CD14-positive monocyte (primary cell): ENCODE measurements at regions not wholly inside any gene's neighbourhood (a gene's known extent, or its start where the extent isn't known, plus 50 kb on each side); places are given as distances from the start of the nearest gene placed in this dataset.

Experiments
- DNase-seq, 3 donors: peaks; one replicate each; pipeline ENCODE4 v3.0.0-alpha.2; 2011 to 2022
- H2AFZ ChIP-seq: 2 replicates; pipeline ENCODE4 v1.6.0; 2012; ENCODE audit warnings: mild to moderate bottlenecking, low read depth, low read length, inconsistent platforms; ENCODE audit not compliant: insufficient read depth, poor library complexity, severe bottlenecking
- H3K27ac ChIP-seq, 2 donors: 1 replicate in 1 of 2; 2 replicates in 1 of 2; pipeline ENCODE4 v1.5.1; 2012 to 2013; ENCODE audit warnings: low read length in 2 of 2, control low read depth in 1 of 2, inconsistent platforms in 1 of 2, low read depth in 1 of 2, mild to moderate bottlenecking in 1 of 2
- H3K27me3 ChIP-seq, 2 donors: one replicate each; pipeline versions ENCODE4 v1.6.0 to v1.6.1; 2011 to 2013; ENCODE audit warnings: low read length in 2 of 2; ENCODE audit not compliant: control insufficient read depth in 2 of 2, insufficient read depth in 2 of 2
- H3K36me3 ChIP-seq, 2 donors: replicated peaks in 1 of 2; 1 replicate in 1 of 2; 2 replicates in 1 of 2; pipeline versions ENCODE4 v1.5.1 to v1.6.1; 2012 to 2013; ENCODE audit warnings: low read length in 2 of 2, control low read depth in 1 of 2, inconsistent platforms in 1 of 2, mild to moderate bottlenecking in 1 of 2; ENCODE audit not compliant: insufficient read depth in 2 of 2, control insufficient read depth in 1 of 2
- H3K4me1 ChIP-seq, 2 donors: 1 replicate in 1 of 2; 2 replicates in 1 of 2; pipeline versions ENCODE4 v1.5.1 to v1.6.1; 2012 to 2013; ENCODE audit warnings: low read length in 2 of 2, control low read depth in 1 of 2, inconsistent platforms in 1 of 2, mild to moderate bottlenecking in 1 of 2, moderate library complexity in 1 of 2; ENCODE audit not compliant: insufficient read depth in 2 of 2, control insufficient read depth in 1 of 2
- H3K4me2 ChIP-seq: replicated peaks from 2 replicates; pipeline ENCODE3; 2012; ENCODE audit warnings: low read length, moderate library complexity, mild to moderate bottlenecking; ENCODE audit not compliant: poor library complexity, severe bottlenecking; ENCODE audit errors: extremely low read depth
- H3K4me3 ChIP-seq, 3 experiments: fragments of 200-600 bp in 1 of 3; sonication (generic) in 1 of 3; replicated peaks in 1 of 3; 1 replicate in 2 of 3; 2 replicates in 1 of 3; pipeline ENCODE4 v1.5.1; 2011 to 2013; ENCODE audit warnings: low read length in 3 of 3, mild to moderate bottlenecking in 3 of 3, control low read depth in 2 of 3, low read depth in 2 of 3, inconsistent platforms in 1 of 3, moderate library complexity in 1 of 3
- H3K79me2 ChIP-seq: 2 replicates; pipeline ENCODE4 v1.6.0; 2012; ENCODE audit warnings: mild to moderate bottlenecking, control low read depth, inconsistent platforms, low read length, moderate library complexity; ENCODE audit not compliant: insufficient read depth
- H3K9ac ChIP-seq: 2 replicates; pipeline ENCODE4 v1.6.0; 2017; ENCODE audit warnings: low read length, mild to moderate bottlenecking; ENCODE audit not compliant: insufficient read depth, poor library complexity, severe bottlenecking
- H3K9me3 ChIP-seq, 2 donors: replicated peaks in 1 of 2; 1 replicate in 1 of 2; 2 replicates in 1 of 2; pipeline versions ENCODE4 v1.5.1 to v1.6.1; 2012 to 2013; ENCODE audit warnings: low read length in 2 of 2, control low read depth in 1 of 2; ENCODE audit not compliant: control insufficient read depth in 1 of 2, insufficient read depth in 1 of 2
- H4K20me1 ChIP-seq: 2 replicates; pipeline ENCODE4 v1.6.0; 2012; ENCODE audit warnings: mild to moderate bottlenecking, low read length, control low read depth, moderate library complexity; ENCODE audit not compliant: insufficient read depth
- H3K27ac Mint-ChIP-seq, 7 donors: one replicate each; pipeline ENCODE4 v1.8.0; 2020; ENCODE audit warnings: mild to moderate bottlenecking in 7 of 7, mixed read lengths in 7 of 7, moderate library complexity in 6 of 7, inconsistent platforms in 2 of 7
- H3K27me3 Mint-ChIP-seq, 3 donors: one replicate each; pipeline ENCODE4 v1.8.0; 2021 to 2022; ENCODE audit warnings: low read depth in 3 of 3, mild to moderate bottlenecking in 3 of 3, mixed read lengths in 3 of 3, moderate library complexity in 3 of 3, inconsistent platforms in 1 of 3
- H3K36me3 Mint-ChIP-seq, 2 donors: one replicate each; pipeline ENCODE4 v1.8.0; 2020; ENCODE audit warnings: mixed read lengths in 2 of 2, inconsistent platforms in 1 of 2, mild to moderate bottlenecking in 1 of 2
- H3K4me1 Mint-ChIP-seq: one replicate; pipeline ENCODE4 v1.8.0; 2020; ENCODE audit warnings: mild to moderate bottlenecking, mixed read lengths
- H3K4me3 Mint-ChIP-seq, 2 donors: one replicate each; pipeline ENCODE4 v1.8.0; 2020; ENCODE audit warnings: mild to moderate bottlenecking in 2 of 2, mixed read lengths in 2 of 2, moderate library complexity in 1 of 2
- H3K9me3 Mint-ChIP-seq, 7 donors: one replicate each; pipeline ENCODE4 v1.8.0; 2020 to 2022; ENCODE audit warnings: mixed read lengths in 7 of 7, mild to moderate bottlenecking in 6 of 7, moderate library complexity in 6 of 7, inconsistent platforms in 2 of 7
- WGBS: methylation state at CpG from one replicate; pipeline ENCODE4 v1.1.5; 2013; ENCODE audit warnings: missing lambda C conversion rate; ENCODE audit not compliant: insufficient coverage; 5-methylcytosine and 5-hydroxymethylcytosine counted together
- intact Hi-C, 2 donors: fragments of 100-400 bp; cut with micrococcal nuclease; formaldehyde crosslinking; loops; one replicate each; pipeline versions ENCODE4 v1.15.0 to v1.15.1; 2023
- TF ChIP-seq, protein P1 (sequence below): fragments of 200-600 bp; IDR thresholded peaks from one replicate; pipeline ENCODE4 v1.8.0; 2022; ENCODE audit warnings: antibody characterized with exemption, mild to moderate bottlenecking

DNA sequence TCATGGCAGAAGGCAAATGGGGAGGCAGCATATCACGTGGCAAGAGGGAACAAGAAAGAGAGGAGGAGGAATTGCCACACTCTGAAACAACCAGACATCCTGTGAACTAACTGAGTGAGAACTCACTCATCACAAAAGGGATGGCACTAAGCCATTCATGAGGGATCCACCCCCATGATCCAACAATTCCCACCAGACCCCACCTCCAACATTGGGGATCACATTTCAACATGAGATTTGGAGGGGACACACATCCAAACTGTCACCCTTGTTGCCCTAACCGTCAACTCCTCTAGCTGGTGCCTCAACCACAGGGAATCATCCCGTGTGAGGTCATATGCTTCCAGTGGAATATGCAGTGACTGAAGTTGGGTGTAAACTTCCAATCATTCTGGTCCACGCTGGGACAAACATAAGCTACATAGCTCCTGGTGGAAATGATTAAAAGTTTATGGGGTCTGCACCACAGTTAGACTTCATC is 62.5 kb downstream of the TEX13C start:
- Histone ChIP-seq H4K20me1 (no peaks in the 10 kb centered on the region), H3K36me3 (no peaks in the 10 kb centered on the region), H3K4me2 (no peak overlapping the region), H3K4me3 (no peak overlapping the region), H3K27me3 (no peaks in the 10 kb centered on the region), H3K4me1 (no peaks in the 10 kb centered on the region), H3K9me3 (no peaks in the 10 kb centered on the region), H3K27ac (no peak overlapping the region), H2AFZ (no peak overlapping the region), H3K79me2 (no peaks in the 10 kb centered on the region), H3K9ac (no peak overlapping the region)
- no peak for DNase-seq
- H3K36me3 Mint-ChIP-seq, result no peaks in the 10 kb centered on the region
- no peak overlapping the region for H3K4me3 Mint-ChIP-seq
- H3K27me3 Mint-ChIP-seq, result peaks cover 0 to 5% (median 1%) of the 10 kb centered on the region in 3 donors
- H3K9me3 Mint-ChIP-seq, result peaks cover 0 to 7% (median 2%) of the 10 kb centered on the region in 7 donors
- WGBS, result no CpG with 5 or more reads among the region's 4 CpGs
- TF ChIP-seq, protein P1, sequence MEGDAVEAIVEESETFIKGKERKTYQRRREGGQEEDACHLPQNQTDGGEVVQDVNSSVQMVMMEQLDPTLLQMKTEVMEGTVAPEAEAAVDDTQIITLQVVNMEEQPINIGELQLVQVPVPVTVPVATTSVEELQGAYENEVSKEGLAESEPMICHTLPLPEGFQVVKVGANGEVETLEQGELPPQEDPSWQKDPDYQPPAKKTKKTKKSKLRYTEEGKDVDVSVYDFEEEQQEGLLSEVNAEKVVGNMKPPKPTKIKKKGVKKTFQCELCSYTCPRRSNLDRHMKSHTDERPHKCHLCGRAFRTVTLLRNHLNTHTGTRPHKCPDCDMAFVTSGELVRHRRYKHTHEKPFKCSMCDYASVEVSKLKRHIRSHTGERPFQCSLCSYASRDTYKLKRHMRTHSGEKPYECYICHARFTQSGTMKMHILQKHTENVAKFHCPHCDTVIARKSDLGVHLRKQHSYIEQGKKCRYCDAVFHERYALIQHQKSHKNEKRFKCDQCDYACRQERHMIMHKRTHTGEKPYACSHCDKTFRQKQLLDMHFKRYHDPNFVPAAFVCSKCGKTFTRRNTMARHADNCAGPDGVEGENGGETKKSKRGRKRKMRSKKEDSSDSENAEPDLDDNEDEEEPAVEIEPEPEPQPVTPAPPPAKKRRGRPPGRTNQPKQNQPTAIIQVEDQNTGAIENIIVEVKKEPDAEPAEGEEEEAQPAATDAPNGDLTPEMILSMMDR, result no peak
- H3K4me1 Mint-ChIP-seq, result no peaks in the 10 kb centered on the region
- no peak overlapping the region for H3K27ac Mint-ChIP-seq
- intact Hi-C loops, result no loop called here

DNA sequence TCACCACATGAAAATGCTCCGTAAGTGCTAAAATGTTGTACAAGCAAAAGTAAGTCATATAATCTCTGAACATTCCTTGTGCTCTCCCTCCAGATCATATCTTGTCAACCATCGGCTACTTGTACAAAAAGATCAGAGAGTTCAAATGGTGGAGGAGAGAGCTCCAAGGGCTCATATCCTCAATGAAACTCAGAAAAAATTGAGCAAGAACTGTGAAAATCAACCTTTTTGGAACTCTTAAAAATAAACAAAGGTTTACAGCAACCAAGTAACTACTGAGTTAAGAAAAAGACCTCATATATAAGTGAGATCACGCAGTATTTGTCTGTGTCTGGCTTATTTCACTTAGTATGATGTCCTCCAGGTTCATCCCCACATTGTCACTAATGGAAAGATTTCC is 63.2 kb downstream of the TEX13C start:
- no peak overlapping the region for H3K27ac Mint-ChIP-seq
- H3K36me3 ChIP-seq, result no peaks in the 10 kb centered on the region
- H3K27me3 Mint-ChIP-seq, result peaks cover 0 to 5% (median 1%) of the 10 kb centered on the region in 3 donors
- H3K27ac ChIP-seq, result no peak overlapping the region
- no peak overlapping the region for H3K4me3 ChIP-seq
- no peak overlapping the region for H3K9ac ChIP-seq
- intact Hi-C loops, result no loop called here
- no peak for DNase-seq
- no peak overlapping the region for H2AFZ ChIP-seq
- H3K4me3 Mint-ChIP-seq, result no peak overlapping the region
- H3K36me3 Mint-ChIP-seq, result no peaks in the 10 kb centered on the region
- TF ChIP-seq, protein P1, result no peak
- no peaks in the 10 kb centered on the region for H3K79me2 ChIP-seq
- H3K4me1 ChIP-seq, result no peaks in the 10 kb centered on the region
- H3K9me3 Mint-ChIP-seq, result peaks cover 0 to 7% (median 2%) of the 10 kb centered on the region in 7 donors
- H3K4me1 Mint-ChIP-seq, result no peaks in the 10 kb centered on the region
- no peaks in the 10 kb centered on the region for H4K20me1 ChIP-seq
- no CpG with 5 or more reads among the region's 3 CpGs for WGBS
- H3K4me2 ChIP-seq, result no peak overlapping the region
- no peaks in the 10 kb centered on the region for H3K27me3 ChIP-seq
- no peaks in the 10 kb centered on the region for H3K9me3 ChIP-seq
